ENCODE measurements at regions not wholly inside any gene's neighbourhood (a gene's known extent, or its start where the extent isn't known, plus 50 kb on each side); places are given as distances from the start of the nearest gene placed in this dataset.

DNA sequence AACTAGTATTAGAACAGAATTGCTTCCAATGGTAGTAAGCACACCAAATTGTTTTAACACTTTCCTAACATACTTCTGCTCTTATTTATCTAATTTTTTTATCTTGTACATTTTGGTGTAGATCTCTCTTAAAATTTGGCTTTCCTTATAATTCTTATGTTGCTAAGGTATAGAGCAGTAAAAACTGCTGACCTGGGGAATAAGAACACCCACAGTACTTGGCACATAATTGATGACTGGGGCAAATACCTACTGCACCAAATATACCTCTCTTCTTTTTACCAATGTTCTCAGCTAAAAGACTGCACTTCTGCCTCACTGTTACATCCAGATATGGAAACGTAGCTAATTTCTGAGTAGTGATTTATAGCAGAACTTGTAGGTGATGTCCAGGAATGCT is 642.2 kb downstream of the LIG4 start:
- BruUV-seq (replicated peaks), result no TSS peak
- dilution Hi-C loops (cut with MboI; ENCODE audit: extremely low pct_ligation_motif_present, low sequenced_read_pairs), result no loop called here
- CTCF ChIA-PET, result interaction anchor here (1.1 kb wide), 1 partner anchor 10 kb away, joined by 3 read pairs; no protein-coding TSS in a partner anchor

DNA sequence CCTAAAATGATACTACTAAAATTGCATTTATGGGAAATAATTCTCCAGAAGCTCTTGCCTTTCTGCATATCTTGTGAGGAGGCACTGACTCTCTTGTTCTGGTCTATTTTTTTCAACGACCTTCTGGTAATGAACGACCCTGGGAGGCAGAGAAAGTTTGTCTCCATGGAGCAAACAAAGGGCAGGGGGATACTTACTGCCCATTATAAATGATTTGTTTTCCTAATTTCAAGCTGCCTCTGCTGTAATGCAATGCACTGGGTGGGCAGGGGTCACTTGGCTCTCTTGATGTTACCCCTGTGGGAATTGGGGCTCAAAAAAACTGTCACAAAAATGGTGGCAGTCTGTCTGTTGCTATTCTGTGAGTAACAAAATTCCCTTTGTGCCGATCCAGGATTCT is 643.2 kb downstream of the LIG4 start:
- intact Hi-C loops (cut with micrococcal nuclease), result no loop called here
- Histone ChIP-seq H3K9me1 (replicated peaks; ENCODE audit: control insufficient read depth, extremely low read depth, insufficient read depth, low read length) (no peaks in the 10 kb centered on the region), H3K79me2 (ENCODE audit: control insufficient read depth, insufficient read depth, low read length) (no peaks in the 10 kb centered on the region), H3K27me3 (ENCODE audit: control insufficient read depth in 2 of 2, insufficient read depth in 2 of 2, low read length in 2 of 2) (no peaks in the 10 kb centered on the region), H3K4me1 (ENCODE audit: control insufficient read depth, extremely low read depth, insufficient read depth, low read length) (peaks cover 30% of the 10 kb centered on the region), H3K9ac (replicated peaks; ENCODE audit: extremely low read depth, insufficient read depth, low read length) (no peak overlapping the region), H3K4me2 (ENCODE audit: insufficient read depth, low read length) (no peak overlapping the region), H2AFZ (ENCODE audit: low read depth, low read length) (no peak overlapping the region), H3K36me3 (ENCODE audit: control insufficient read depth in 2 of 2, extremely low read depth in 1 of 2, insufficient read depth in 2 of 2, low read length in 2 of 2) (no peaks in the 10 kb centered on the region), H3K9me3 (replicated peaks; ENCODE audit: control insufficient read depth, insufficient read depth, low read length) (no peaks in the 10 kb centered on the region), H3K27ac (ENCODE audit: insufficient read depth, low read depth, low read length) (no peak overlapping the region), H4K20me1 (replicated peaks; ENCODE audit: control insufficient read depth, extremely low read depth, insufficient read depth, low read length) (no peaks in the 10 kb centered on the region), H3K4me3 (replicated peaks in 1 of 3; ENCODE audit: insufficient read depth in 1 of 3, low read depth in 1 of 3, low read length in 3 of 3) (no peak overlapping the region)
- ChIA-PET POLR2A (no interaction called here), CTCF (no interaction called here)
- BruUV-seq (replicated peaks), result no TSS peak
- no peak for TF ChIP-seq GATA2 (IDR thresholded peaks at IDR 0.05; ENCODE audit: insufficient read depth, insufficient read length, low read depth, low read length)
- TF ChIP-seq EZH2 (IDR thresholded peaks at IDR 0.05; ENCODE audit: borderline replicate concordance, low read depth, low read length, severe bottlenecking), result no peak
- TF ChIP-seq JUN (IDR thresholded peaks at IDR 0.05; ENCODE audit: borderline replicate concordance, insufficient read depth, insufficient read length, low read depth), result no peak
- TF ChIP-seq FOS (IDR thresholded peaks at IDR 0.05; ENCODE audit: borderline replicate concordance, insufficient read depth, low read length), result no peak
- TF ChIP-seq, protein P1, sequence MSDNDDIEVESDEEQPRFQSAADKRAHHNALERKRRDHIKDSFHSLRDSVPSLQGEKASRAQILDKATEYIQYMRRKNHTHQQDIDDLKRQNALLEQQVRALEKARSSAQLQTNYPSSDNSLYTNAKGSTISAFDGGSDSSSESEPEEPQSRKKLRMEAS (IDR thresholded peaks at IDR 0.05; ENCODE audit: insufficient read depth, insufficient read length), result no peak
- no peak for TF ChIP-seq POLR2A (IDR thresholded peaks at IDR 0.05; ENCODE audit: low read depth, low read length)
- no peak for TF ChIP-seq POLR2AphosphoS5 (IDR thresholded peaks at IDR 0.05; ENCODE audit: insufficient read depth, low read depth, low read length)
- TF ChIP-seq, protein P2, sequence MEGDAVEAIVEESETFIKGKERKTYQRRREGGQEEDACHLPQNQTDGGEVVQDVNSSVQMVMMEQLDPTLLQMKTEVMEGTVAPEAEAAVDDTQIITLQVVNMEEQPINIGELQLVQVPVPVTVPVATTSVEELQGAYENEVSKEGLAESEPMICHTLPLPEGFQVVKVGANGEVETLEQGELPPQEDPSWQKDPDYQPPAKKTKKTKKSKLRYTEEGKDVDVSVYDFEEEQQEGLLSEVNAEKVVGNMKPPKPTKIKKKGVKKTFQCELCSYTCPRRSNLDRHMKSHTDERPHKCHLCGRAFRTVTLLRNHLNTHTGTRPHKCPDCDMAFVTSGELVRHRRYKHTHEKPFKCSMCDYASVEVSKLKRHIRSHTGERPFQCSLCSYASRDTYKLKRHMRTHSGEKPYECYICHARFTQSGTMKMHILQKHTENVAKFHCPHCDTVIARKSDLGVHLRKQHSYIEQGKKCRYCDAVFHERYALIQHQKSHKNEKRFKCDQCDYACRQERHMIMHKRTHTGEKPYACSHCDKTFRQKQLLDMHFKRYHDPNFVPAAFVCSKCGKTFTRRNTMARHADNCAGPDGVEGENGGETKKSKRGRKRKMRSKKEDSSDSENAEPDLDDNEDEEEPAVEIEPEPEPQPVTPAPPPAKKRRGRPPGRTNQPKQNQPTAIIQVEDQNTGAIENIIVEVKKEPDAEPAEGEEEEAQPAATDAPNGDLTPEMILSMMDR (IDR thresholded peaks at IDR 0.05; ENCODE audit: extremely low read depth in 1 of 2, insufficient read depth in 1 of 2, low read depth in 1 of 2, low read length in 2 of 2), result no peak
- TF ChIP-seq MYC (IDR thresholded peaks at IDR 0.05; ENCODE audit: low read depth, low read length), result no peak
- dilution Hi-C loops (cut with MboI; ENCODE audit: extremely low pct_ligation_motif_present, low sequenced_read_pairs), result no loop called here
- FAIRE-seq (no peak), DNase-seq (ENCODE audit: low read depth, low spot score) (no peak)

More for the DNA sequence above, 642.2 kb downstream of the LIG4 start:
- Histone ChIP-seq H3K27ac (ENCODE audit: insufficient read depth, low read depth, low read length) (no peak overlapping the region), H2AFZ (ENCODE audit: low read depth, low read length) (no peak overlapping the region), H3K4me2 (ENCODE audit: insufficient read depth, low read length) (no peak overlapping the region), H3K9me3 (replicated peaks; ENCODE audit: control insufficient read depth, insufficient read depth, low read length) (no peaks in the 10 kb centered on the region), H3K4me1 (ENCODE audit: control insufficient read depth, extremely low read depth, insufficient read depth, low read length) (peaks cover 27% of the 10 kb centered on the region), H3K79me2 (ENCODE audit: control insufficient read depth, insufficient read depth, low read length) (no peaks in the 10 kb centered on the region), H3K9me1 (replicated peaks; ENCODE audit: control insufficient read depth, extremely low read depth, insufficient read depth, low read length) (no peaks in the 10 kb centered on the region), H3K27me3 (ENCODE audit: control insufficient read depth in 2 of 2, insufficient read depth in 2 of 2, low read length in 2 of 2) (no peaks in the 10 kb centered on the region), H4K20me1 (replicated peaks; ENCODE audit: control insufficient read depth, extremely low read depth, insufficient read depth, low read length) (no peaks in the 10 kb centered on the region), H3K36me3 (ENCODE audit: control insufficient read depth in 2 of 2, extremely low read depth in 1 of 2, insufficient read depth in 2 of 2, low read length in 2 of 2) (no peaks in the 10 kb centered on the region), H3K4me3 (replicated peaks in 1 of 3; ENCODE audit: insufficient read depth in 1 of 3, low read depth in 1 of 3, low read length in 3 of 3) (no peak overlapping the region), H3K9ac (replicated peaks; ENCODE audit: extremely low read depth, insufficient read depth, low read length) (no peak overlapping the region)
- DNase-seq (ENCODE audit: low read depth, low spot score) (no peak), FAIRE-seq (no peak)
- TF ChIP-seq GATA2 (IDR thresholded peaks at IDR 0.05; ENCODE audit: insufficient read depth, insufficient read length, low read depth, low read length) (no peak), MYC (IDR thresholded peaks at IDR 0.05; ENCODE audit: low read depth, low read length) (no peak), POLR2A (IDR thresholded peaks at IDR 0.05; ENCODE audit: low read depth, low read length) (no peak)
- POLR2A ChIA-PET, result no interaction called here
- intact Hi-C loops (cut with micrococcal nuclease), result no loop called here
